ENCODE measurements at regions not wholly inside any gene's neighbourhood (a gene's known extent, or its start where the extent isn't known, plus 50 kb on each side); places are given as distances from the start of the nearest gene placed in this dataset.

GRCh38 chr12:116444590-116444943 is 114.6 kb upstream of the MAP1LC3B2 start:
- TF ChIP-seq REST (IDR thresholded peaks at IDR 0.05; ENCODE audit: insufficient read depth in 1 of 2, low read depth in 2 of 2, low read length in 1 of 2) (no peak), POLR2AphosphoS5 (IDR thresholded peaks at IDR 0.05; ENCODE audit: low read depth, low read length) (no peak), CTCF (IDR thresholded peaks at IDR 0.05) (no peak)

All from Panc1 (cell line).